K562 (cell line): ENCODE measurements at regions not wholly inside any gene's neighbourhood (a gene's known extent, or its start where the extent isn't known, plus 50 kb on each side); places are given as distances from the start of the nearest gene placed in this dataset.

Experiments used
- BCL6 ChIP-seq: fragments of 250-450 bp; sonication (Bioruptor Pico); IDR thresholded peaks from 2 replicates; pipeline ENCODE4 v1.4.0; 2020
- CBX5 ChIP-seq: IDR thresholded peaks from 2 replicates; pipeline ENCODE4 v1.6.1; 2014; ENCODE audit warnings: low read depth, borderline replicate concordance
- ESRRB ChIP-seq: fragments of 250-450 bp; sonication (Bioruptor Pico); IDR thresholded peaks from 2 replicates; pipeline ENCODE4 v1.5.0; 2020; ENCODE audit warnings: mild to moderate bottlenecking, moderate library complexity, borderline replicate concordance
- HDGF ChIP-seq: fragments of 450-650 bp; IDR thresholded peaks from 2 replicates; pipeline ENCODE4 v1.6.1; 2016
- HLTF ChIP-seq: fragments of 450-650 bp; IDR thresholded peaks from 2 replicates; pipeline ENCODE4 v1.6.1; 2016
- NFRKB ChIP-seq: fragments of 450-650 bp; IDR thresholded peaks from 2 replicates; pipeline ENCODE4 v1.6.1; 2016; ENCODE audit warnings: low read depth
- NR1H2 ChIP-seq: sonication (generic); formaldehyde crosslinking; IDR thresholded peaks from 2 replicates; pipeline ENCODE4 v1.4.0; 2020; ENCODE audit warnings: mild to moderate bottlenecking, missing genetic modification reagents
- NR3C1 ChIP-seq: sonication (generic); formaldehyde crosslinking; IDR thresholded peaks from 2 replicates; pipeline ENCODE4 v1.8.1; 2022; ENCODE audit warnings: missing genetic modification reagents
- NUFIP1 ChIP-seq: fragments of 450-650 bp; IDR thresholded peaks from 2 replicates; pipeline ENCODE4 v1.6.1; 2018; ENCODE audit not compliant: partially characterized antibody
- PHF20 ChIP-seq: fragments of 450-650 bp; IDR thresholded peaks from 2 replicates; pipeline ENCODE4 v1.6.1; 2018; ENCODE audit not compliant: partially characterized antibody
- STAT5A ChIP-seq: IDR thresholded peaks from 2 replicates; pipeline ENCODE4 v1.6.1; 2012; ENCODE audit warnings: low read length, inconsistent platforms, borderline replicate concordance
- TAF1 ChIP-seq: IDR thresholded peaks from 2 replicates; pipeline ENCODE4 v1.6.1; 2011; ENCODE audit warnings: mild to moderate bottlenecking, low read length, moderate library complexity; ENCODE audit not compliant: insufficient read depth, control insufficient read depth, severe bottlenecking; ENCODE audit errors: extremely low read depth
- TAF15 ChIP-seq: fragments of 200-400 bp; formaldehyde crosslinking; IDR thresholded peaks from 2 replicates; pipeline ENCODE4 v1.6.1; 2017; ENCODE audit warnings: mild to moderate bottlenecking, low read depth, low read length, moderate library complexity
- ZC3H11A ChIP-seq: IDR thresholded peaks from 2 replicates; pipeline ENCODE4 v1.6.1; 2012; ENCODE audit warnings: low read depth, low read length, improper control_type of control experiment
- ZEB2 ChIP-seq: fragments of 450-650 bp; IDR thresholded peaks from 2 replicates; pipeline ENCODE4 v1.6.1; 2016
- ZFP36 ChIP-seq: fragments of 150-350 bp; IDR thresholded peaks from 2 replicates; pipeline ENCODE4 v1.6.1; 2018; ENCODE audit warnings: low read length, low read depth; ENCODE audit not compliant: partially characterized antibody
- ZKSCAN8 ChIP-seq: fragments of 200-800 bp; sonication (Bioruptor generic); IDR thresholded peaks from 2 replicates; pipeline ENCODE4 v1.6.1; 2016; ENCODE audit warnings: missing genetic modification characterization, missing compliant biosample characterization
- TF ChIP-seq, protein P1 (sequence below), 2 experiments: fragments of 450-650 bp; conservative IDR thresholded peaks; 2 replicates each; pipeline ENCODE4 v1.6.1; 2017; ENCODE audit warnings: mild to moderate bottlenecking in 2 of 2, moderate library complexity in 2 of 2

DNA sequence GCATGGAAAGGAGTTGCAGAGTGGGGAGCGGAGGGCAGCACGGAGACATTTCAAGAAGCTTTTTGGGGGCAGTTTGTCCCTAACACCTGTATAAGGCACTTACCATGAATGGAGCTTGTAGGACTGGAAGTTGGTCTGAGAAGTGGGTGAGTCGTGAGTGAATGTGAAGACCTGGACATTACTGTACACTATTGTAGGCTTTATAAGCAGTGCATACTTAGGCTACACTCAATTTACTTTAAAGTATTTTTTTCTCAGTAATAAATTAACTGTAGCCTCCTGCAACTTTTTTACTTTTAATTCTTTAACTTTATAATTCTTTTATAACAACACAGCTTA lies 141.6 kb upstream of the ETV3 start (continued):
- TF ChIP-seq, protein P1, sequence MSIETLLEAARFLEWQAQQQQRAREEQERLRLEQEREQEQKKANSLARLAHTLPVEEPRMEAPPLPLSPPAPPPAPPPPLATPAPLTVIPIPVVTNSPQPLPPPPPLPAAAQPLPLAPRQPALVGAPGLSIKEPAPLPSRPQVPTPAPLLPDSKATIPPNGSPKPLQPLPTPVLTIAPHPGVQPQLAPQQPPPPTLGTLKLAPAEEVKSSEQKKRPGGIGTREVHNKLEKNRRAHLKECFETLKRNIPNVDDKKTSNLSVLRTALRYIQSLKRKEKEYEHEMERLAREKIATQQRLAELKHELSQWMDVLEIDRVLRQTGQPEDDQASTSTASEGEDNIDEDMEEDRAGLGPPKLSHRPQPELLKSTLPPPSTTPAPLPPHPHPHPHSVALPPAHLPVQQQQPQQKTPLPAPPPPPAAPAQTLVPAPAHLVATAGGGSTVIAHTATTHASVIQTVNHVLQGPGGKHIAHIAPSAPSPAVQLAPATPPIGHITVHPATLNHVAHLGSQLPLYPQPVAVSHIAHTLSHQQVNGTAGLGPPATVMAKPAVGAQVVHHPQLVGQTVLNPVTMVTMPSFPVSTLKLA (conservative IDR thresholded peaks at IDR 0.05) = peak in 1 of 2 experiments; percentile 20; a peak in 1 of 4 replicates
- no peak for TF ChIP-seq HLTF
- TF ChIP-seq BCL6 (CRISPR knock-in tag) = no peak
- no peak for TF ChIP-seq STAT5A
- 0 out of 2 replicates have a peak, but pooled peaks have one; percentile 4 for TF ChIP-seq NFRKB
- no peak for TF ChIP-seq CBX5
- no peak for TF ChIP-seq PHF20
- TF ChIP-seq TAF15 = no peak
- 0 out of 2 replicates have a peak, but pooled peaks have one; percentile 55 for TF ChIP-seq ZKSCAN8
- 0 out of 2 replicates have a peak, but pooled peaks have one; percentile 63 for TF ChIP-seq NR1H2
- no peak for TF ChIP-seq TAF1
- 0 out of 2 replicates have a peak, but pooled peaks have one; percentile 25 for TF ChIP-seq HDGF
- TF ChIP-seq ZEB2 = 0 out of 2 replicates have a peak, but pooled peaks have one; percentile 6
- no peak for TF ChIP-seq ESRRB (CRISPR knock-in tag)
- TF ChIP-seq NUFIP1 = no peak
- 0 out of 2 replicates have a peak, but pooled peaks have one; percentile 18 for TF ChIP-seq ZC3H11A
- no peak for TF ChIP-seq ZFP36
- no peak for TF ChIP-seq NR3C1 (CRISPR knock-in tag)
- TF ChIP-seq, all 486 proteins: peak for 10
